Smooth muscle cell (in vitro differentiated cells): ENCODE measurements at regions not wholly inside any gene's neighbourhood (a gene's known extent, or its start where the extent isn't known, plus 50 kb on each side); places are given as distances from the start of the nearest gene placed in this dataset.
A peak's percentile ranks its signal among the peaks of the same experiment; 100 is the strongest.

ENCODE experiments used
- DNase-seq: peaks from one replicate; lab custom pipeline; 2025; ENCODE audit not compliant: unreplicated experiment; lab: John Stamatoyannopoulos, UW
- H2AFZ ChIP-seq: fragments of 200-600 bp; sonication (generic); 2 replicates; pipeline ENCODE4 v1.6.0; 2016; ENCODE audit warnings: antibody characterized with exemption, low read depth, mild to moderate bottlenecking
- H3F3A ChIP-seq: fragments of 200-600 bp; sonication (generic); 2 replicates; pipeline ENCODE4 v1.6.0; 2017; ENCODE audit warnings: antibody characterized with exemption, low read depth
- H3K27ac ChIP-seq: fragments of 200-600 bp; sonication (generic); 2 replicates; pipeline ENCODE4 v1.5.1; 2016; ENCODE audit warnings: low read depth, mild to moderate bottlenecking
- H3K27me3 ChIP-seq: fragments of 200-600 bp; sonication (generic); 2 replicates; pipeline ENCODE4 v1.6.1; 2016; ENCODE audit warnings: low read depth, mild to moderate bottlenecking
- H3K36me3 ChIP-seq: fragments of 200-600 bp; sonication (generic); 2 replicates; pipeline ENCODE4 v1.5.1; 2016; ENCODE audit warnings: low read depth
- H3K4me1 ChIP-seq: fragments of 200-600 bp; sonication (generic); 2 replicates; pipeline ENCODE4 v1.5.1; 2016; ENCODE audit warnings: low read depth
- H3K4me2 ChIP-seq: fragments of 200-600 bp; sonication (generic); 2 replicates; pipeline ENCODE4 v1.6.0; 2016; ENCODE audit warnings: mild to moderate bottlenecking
- H3K4me3 ChIP-seq: fragments of 200-600 bp; sonication (generic); 2 replicates; pipeline ENCODE4 v1.5.1; 2016; ENCODE audit warnings: mild to moderate bottlenecking
- H3K79me2 ChIP-seq: fragments of 200-600 bp; sonication (generic); 2 replicates; pipeline ENCODE4 v1.6.0; 2016; ENCODE audit warnings: low read depth, mild to moderate bottlenecking
- H3K9ac ChIP-seq: fragments of 200-600 bp; sonication (generic); 2 replicates; pipeline ENCODE4 v1.6.0; 2016; ENCODE audit warnings: low read depth
- H3K9me3 ChIP-seq: fragments of 200-600 bp; sonication (generic); replicated peaks from 2 replicates; pipeline ENCODE4 v1.5.1; 2016; ENCODE audit warnings: low read depth
- H4K20me1 ChIP-seq: fragments of 200-600 bp; sonication (generic); 2 replicates; pipeline ENCODE4 v1.6.0; 2016; ENCODE audit warnings: low read depth
- CTCF ChIP-seq: fragments of 200-600 bp; sonication (generic); IDR thresholded peaks from 2 replicates; pipeline ENCODE4 v1.5.1; 2017; ENCODE audit warnings: borderline replicate concordance, mild to moderate bottlenecking, antibody characterized with exemption; ENCODE audit not compliant: insufficient read depth, poor library complexity, severe bottlenecking
- WGBS: methylation state at CpG from one replicate; pipeline ENCODE4 v1.1.7; 2016; ENCODE audit warnings: low lambda C conversion rate; 5-methylcytosine and 5-hydroxymethylcytosine counted together

DNA sequence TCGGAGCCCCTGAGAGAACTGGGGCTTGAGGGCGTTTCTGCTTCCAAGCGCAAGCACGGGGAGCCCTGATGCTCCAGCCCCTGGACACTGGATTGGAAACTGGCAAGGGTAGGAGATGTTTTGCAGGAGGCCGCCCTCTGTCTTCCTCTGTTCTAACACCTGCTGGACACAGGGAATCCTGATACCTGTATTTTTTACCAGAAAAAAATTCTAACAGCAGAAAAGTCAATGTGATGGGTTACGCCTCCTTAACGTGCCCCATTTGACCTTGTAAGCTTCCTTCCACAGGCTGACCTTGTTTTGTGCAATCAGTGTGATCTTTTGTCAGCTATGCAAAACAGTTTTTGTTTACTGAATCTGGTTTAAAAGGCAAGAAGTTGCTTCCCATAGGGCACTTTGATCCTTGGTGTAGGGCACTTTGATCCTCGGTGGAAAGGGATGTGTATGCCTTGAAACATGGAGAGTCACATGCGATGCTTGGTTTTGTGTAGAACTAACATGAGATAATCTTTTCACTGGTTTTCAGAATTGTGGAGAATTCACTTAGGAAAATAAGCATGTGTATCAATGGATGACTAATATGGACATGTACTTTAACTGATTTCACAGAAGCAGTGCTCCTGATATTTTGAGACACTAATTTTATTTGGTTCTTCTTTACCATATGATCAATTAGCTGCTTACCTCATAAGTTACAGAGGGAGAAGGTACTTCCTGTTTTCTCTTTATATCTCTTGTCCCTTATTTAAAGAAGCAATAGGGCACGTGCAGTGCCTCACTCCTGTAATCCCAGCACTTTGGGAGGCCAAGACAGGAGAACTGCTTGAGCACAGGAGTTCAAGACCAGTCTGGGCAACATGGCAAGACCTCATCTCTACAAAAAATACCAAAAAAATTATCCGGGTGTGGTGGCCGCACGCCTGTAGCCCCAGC lies 59.9 kb upstream of the MAP3K4 start:
- TF ChIP-seq CTCF, result no peak

DNA sequence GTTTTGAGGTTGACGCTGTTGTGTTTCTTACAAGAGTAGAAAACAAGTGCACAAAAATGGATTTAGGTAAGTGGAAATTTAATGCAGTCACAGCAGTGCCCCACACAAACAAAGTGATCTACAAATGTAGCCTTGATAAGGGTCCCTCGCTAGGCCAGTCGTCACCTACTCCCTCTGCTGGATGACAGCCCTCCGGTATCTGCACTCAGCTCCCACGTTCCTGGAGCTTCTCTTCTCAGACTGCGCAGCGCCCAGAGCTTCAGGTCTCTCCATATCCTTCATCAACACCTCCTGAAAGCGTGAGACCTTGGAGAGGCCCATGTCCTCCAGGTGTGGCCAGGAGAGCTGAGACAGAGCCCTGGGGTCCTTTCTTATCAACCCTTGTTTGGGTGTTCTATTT lies 58.3 kb upstream of the MAP3K4 start:
- Histone ChIP-seq H3K4me1 (peaks cover 6% of the 10 kb centered on the region), H3K9ac (no peak overlapping the region), H3K9me3 (no peaks in the 10 kb centered on the region), H2AFZ (no peak overlapping the region), H3K36me3 (no peaks in the 10 kb centered on the region), H3F3A (peaks cover 6% of the 10 kb centered on the region), H3K4me3 (no peak overlapping the region), H3K27ac (no peak overlapping the region), H3K4me2 (no peak overlapping the region), H3K79me2 (no peaks in the 10 kb centered on the region), H4K20me1 (no peaks in the 10 kb centered on the region), H3K27me3 (no peaks in the 10 kb centered on the region)
- WGBS, result 62% methylated on average over 8 of the region's 8 CpGs
- DNase-seq, result no peak
- peak; percentile 4 for TF ChIP-seq CTCF

More for the DNA sequence above, 59.9 kb upstream of the MAP3K4 start:
- peaks cover 6% of the 10 kb centered on the region for H3F3A ChIP-seq
- H3K4me1 ChIP-seq, result peaks cover 6% of the 10 kb centered on the region
- H3K79me2 ChIP-seq, result no peaks in the 10 kb centered on the region
- H3K27me3 ChIP-seq, result no peaks in the 10 kb centered on the region
- 46% methylated on average over 13 of the region's 13 CpGs for WGBS
- no peaks in the 10 kb centered on the region for H4K20me1 ChIP-seq
- no peak overlapping the region for H3K27ac ChIP-seq
- H3K9ac ChIP-seq, result peak overlapping the region; percentile 58
- H3K4me3 ChIP-seq, result peak overlapping the region; percentile 81
- peak overlapping the region; percentile 99 for H3K4me2 ChIP-seq
- H3K36me3 ChIP-seq, result no peaks in the 10 kb centered on the region
- peak overlapping the region; percentile 99 for H2AFZ ChIP-seq
- DNase-seq, result no peak
- no peaks in the 10 kb centered on the region for H3K9me3 ChIP-seq

DNA sequence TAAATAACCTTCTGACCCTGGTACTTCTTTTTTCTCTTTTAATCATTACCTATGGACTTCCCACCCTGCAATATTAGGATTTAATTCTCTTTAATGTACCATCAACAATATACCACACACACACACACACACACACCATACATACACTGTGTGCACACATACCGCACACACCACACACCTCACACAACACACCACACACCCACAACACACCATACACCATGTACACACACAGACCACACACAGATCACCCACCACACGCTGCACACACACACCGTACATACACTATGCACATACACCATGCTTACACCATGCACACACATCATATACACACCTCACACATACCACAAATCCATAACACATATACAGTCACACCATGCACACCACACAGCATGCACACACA lies 57.4 kb upstream of the MAP3K4 start:
- H4K20me1 ChIP-seq, result no peaks in the 10 kb centered on the region
- H3K4me1 ChIP-seq, result peaks cover 6% of the 10 kb centered on the region
- no peaks in the 10 kb centered on the region for H3K27me3 ChIP-seq
- H3K79me2 ChIP-seq, result no peaks in the 10 kb centered on the region
- no peak for TF ChIP-seq CTCF
- no peaks in the 10 kb centered on the region for H3K36me3 ChIP-seq
- no peak overlapping the region for H3K9ac ChIP-seq
- H3K27ac ChIP-seq, result no peak overlapping the region
- H3K4me2 ChIP-seq, result no peak overlapping the region
- peaks cover 6% of the 10 kb centered on the region for H3F3A ChIP-seq
- WGBS, result 98% methylated on average over 3 of the region's 3 CpGs
- H2AFZ ChIP-seq, result no peak overlapping the region
- no peak for DNase-seq
- H3K9me3 ChIP-seq, result no peaks in the 10 kb centered on the region
- H3K4me3 ChIP-seq, result no peak overlapping the region
